Amniotic stem cell (primary cell): ENCODE measurements at regions not wholly inside any gene's neighbourhood (a gene's known extent, or its start where the extent isn't known, plus 50 kb on each side); places are given as distances from the start of the nearest gene placed in this dataset.

Experiments
- DNase-seq: peaks from one replicate; lab custom pipeline; 2025; lab: John Stamatoyannopoulos, UW

DNA sequence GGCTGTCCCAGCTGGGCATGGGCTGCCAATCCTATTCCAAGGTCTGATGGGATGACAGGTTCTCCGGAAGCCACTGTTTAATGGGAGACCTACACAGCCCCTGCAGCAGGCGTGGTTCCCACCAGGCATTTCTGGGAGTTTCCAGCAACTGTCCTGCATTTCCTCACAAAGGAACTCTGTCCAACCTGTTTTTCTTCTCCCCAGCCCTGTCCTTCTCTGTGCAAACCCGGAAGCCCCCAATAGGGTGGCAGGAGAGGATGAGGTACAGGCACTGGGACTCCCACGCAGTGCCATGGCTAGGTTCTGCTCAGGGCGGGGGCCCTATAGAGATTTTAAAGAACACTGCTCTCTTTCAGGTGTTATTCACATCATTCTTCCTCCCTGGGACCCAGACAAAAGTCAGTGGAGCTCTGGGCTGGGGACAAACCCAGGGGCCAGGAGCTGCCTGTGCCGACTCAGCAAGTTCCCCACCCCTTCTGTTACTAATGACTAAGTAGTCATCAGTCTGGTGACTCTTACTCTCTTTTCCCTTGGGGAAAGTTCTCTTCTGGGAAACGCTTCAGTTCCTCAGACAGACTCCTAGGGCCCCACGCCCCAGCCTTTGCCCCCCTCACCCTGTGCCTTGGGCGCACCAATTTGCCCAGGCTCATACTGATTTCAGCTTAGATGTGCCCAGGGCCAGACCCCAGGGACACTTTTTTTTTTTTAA, 97.7 kb downstream of the CD47 start:
- no peak for DNase-seq

- DNase-seq, result no peak
Observed at GRCh38 chr3:107990926-107991325, 99.9 kb downstream of the CD47 start.

DNA sequence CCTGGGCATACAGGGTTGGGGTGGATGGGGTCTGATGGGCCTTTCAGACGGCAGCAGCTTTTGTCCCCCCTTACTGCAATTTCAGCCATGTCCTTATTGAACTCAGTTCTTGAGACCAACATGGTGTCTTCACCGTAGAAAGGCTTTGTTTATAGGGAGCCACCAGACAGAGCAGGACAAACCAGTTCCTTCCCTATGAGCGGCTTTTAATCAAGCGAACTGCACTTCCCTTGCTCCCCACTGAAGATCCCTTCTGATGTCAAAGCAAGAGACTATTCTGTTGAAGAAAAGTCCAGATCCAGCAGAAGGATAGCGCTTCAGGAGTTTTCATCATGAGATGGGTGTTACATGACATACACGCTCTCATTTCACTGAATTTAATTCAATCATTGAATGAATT, 100.4 kb downstream of the CD47 start:
- no peak for DNase-seq

- no peak for DNase-seq
Observed at GRCh38 chr3:107989661-107990060, 101.2 kb downstream of the CD47 start.

- DNase-seq, result peak; percentile 33
Observed at GRCh38 chr3:107988460-107989175, 102.2 kb downstream of the CD47 start.

GRCh38 chr3:107987036-107987939, 103.5 kb downstream of the CD47 start:
- peak; percentile 91 for DNase-seq

DNA sequence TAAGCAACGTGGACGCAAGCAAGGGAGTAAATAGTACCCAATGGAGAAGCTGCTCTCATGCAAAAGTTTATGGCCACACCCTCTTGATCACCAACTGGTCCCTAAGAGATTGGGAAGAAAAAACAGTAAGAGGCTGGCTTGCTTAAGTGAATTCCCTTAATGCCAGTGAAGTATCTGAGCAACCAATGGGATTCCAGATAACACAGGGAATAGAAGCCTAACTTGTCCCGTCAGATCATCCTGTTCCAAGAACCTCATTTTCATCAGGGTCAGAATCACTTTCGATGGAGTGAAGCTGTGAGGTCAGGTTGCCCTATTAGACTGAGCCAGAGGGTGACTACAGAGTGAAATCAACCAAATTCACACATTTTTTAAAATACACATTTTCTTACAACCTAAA, 104.3 kb downstream of the CD47 start:
- DNase-seq, result no peak

- no peak for DNase-seq
Observed at GRCh38 chr3:107985496-107985895, 105.3 kb downstream of the CD47 start.

DNA sequence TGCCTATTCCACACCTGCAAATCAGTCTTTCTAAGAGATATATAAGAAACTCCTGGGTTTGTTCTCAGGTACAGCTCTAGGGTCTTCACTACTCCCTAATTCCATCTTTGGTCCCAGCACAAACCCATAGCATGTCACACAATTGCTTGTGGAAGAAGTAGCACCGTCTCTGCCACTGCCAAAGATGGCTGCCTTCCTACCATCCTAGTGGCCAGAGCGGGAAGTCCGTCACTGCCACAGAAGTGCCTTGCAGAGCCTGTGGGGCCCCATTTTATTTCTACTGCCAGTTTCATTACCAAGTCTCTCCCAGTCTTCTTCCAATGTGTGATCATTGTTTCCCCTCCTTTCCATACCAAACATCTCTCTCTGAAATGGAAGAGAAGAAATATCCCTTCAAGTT, 107.6 kb downstream of the CD47 start:
- DNase-seq, result no peak

DNA sequence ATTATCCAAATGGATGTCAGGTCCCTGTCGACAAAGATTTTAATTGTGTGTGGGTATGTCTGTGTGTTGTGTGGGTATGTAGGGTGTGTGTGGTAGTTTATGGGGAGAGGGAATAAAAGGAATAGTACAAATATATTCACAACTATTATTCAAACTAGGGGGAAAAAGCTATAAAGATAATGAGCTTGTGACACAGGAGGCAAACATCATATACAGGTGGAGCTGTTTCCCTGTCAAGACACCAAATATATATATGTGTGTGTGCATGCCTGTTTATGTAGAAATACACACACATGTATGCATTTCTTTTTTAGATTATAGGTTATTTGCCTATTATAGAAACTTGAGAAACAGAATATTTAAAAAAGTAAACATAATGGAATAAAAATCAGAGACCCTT, 108.7 kb downstream of the CD47 start:
- DNase-seq, result no peak

DNA sequence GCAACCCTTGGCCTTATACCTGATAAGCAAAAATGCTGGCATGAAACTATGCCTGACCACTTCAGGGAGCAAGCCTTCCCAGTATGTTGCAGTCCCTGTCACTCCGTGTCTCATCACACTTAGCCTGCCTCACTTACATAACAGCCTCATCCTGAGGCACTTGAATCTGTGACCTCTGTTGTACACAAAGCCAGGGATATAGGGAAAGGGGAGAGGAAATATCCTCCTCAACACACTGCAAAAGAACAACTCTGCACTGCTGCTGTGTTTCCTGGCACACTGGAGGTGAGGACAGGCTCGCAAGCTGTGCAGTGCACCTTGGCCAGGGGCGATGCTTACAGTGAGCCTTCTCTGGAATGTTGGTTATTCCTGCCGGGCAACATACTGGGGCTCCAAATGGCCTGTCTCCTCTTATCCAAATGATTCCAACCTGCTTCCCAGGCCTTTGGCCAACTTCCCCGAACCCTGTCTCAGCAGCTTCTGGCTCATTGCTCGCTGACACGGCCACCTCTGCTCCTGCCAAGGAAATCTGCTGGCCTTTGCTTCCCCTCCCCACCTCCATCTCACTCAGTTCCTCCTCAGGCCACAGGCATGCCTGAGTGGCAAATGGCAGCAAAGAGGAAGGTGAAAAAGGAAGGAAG, 109.2 kb downstream of the CD47 start:
- DNase-seq, result no peak

DNA sequence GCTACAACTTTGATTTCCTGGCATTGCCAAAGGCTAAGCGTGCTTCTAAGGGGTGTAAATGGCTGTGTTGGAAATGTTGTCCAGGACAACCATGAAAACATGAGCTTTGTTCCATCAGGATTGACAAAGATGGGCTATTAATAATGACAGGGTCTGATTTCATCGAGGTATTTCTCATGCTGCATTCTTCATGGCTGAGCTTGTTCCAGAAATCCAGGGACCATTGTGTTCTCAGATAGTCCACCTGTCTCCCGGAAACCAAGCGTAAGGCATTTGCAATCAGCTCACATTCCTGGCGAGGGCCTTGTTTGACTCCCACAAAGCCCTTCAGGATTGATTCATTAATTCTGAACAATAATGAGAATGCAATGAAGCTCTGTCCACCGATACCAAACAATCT, 111.3 kb downstream of the CD47 start:
- no peak for DNase-seq

DNA sequence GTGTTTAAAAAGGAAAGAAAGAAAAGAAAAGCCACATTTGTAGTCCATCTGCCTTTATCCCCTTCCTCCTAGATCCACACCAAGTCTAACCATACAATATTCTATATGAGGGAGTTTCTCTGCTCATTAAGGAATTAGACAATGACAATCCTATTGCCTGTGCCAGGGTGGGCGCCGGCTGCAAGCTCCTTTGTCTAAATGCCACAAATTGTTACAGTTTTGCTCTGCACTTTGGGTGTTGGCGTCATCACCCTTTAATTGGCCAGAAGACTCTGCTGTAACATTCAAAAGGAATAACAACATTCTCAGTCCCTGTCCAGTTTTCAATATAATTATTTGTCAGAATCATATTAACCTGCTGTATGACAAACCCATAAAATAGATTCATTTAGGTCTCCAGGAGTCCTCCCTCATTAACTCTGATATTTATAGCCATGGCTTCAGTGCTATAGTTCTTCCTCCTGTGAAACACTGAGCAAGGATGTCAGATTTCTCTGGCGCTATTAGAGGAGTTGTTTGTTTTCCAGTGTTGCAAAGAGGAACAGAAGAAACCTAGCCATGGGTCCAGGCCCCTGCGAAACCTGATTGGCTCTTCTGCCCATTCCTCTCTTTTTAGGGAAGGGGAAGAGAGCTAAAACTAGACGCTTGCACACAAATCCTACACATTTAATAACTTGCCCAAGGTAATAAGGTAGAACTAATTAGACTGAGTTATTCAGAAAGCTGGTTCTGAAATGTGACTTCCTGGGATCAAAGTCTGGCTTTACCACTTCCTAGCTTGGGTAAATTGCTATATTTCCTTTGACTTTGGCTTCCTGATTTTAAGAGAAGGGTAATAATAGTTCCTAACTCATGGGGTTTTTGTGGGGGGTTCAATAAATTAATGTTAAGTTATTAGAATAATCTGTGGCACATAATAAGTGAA, 112.4 kb downstream of the CD47 start:
- no peak for DNase-seq

- DNase-seq, result no peak
Observed at GRCh38 chr3:107977221-107978130, 113.4 kb downstream of the CD47 start.

DNA sequence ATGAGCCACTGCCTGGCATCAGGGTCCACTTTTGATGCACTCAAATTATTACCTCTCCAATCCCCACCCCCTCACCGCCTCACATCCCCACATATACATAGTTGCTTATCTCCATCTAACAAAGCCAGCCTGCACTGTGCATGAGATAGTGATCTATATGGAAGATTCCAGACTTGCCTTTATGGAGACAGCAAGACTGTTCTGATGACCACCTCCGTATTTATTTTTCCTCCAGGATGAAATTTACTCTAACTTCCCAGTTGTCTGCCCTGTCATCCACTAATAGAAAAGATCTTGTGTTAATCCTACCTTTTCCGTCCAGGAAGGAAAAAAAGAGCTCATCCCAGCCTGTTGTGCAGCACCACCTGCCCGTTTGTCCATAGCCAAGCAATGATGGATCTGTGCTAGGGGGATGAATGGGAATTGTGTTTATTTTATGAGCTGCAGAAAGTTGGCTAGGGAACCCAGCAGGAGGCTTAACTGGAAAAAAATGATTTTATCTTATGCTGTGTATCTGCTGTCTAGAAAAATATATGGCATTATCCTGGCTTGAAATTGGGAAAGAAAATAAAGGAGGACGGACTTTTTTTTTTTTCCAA, 114.5 kb downstream of the CD47 start:
- DNase-seq, result no peak

- DNase-seq, result no peak
Observed at GRCh38 chr3:107975529-107976201, 115.2 kb downstream of the CD47 start.

- no peak for DNase-seq
Observed at GRCh38 chr3:107973961-107974360, 116.9 kb downstream of the CD47 start.

- no peak for DNase-seq
Observed at GRCh38 chr3:107973152-107973551, 117.7 kb downstream of the CD47 start.

GRCh38 chr3:107970993-107971580, 119.7 kb downstream of the CD47 start:
- DNase-seq, result no peak
